Panc1 (cell line): ENCODE measurements at regions not wholly inside any gene's neighbourhood (a gene's known extent, or its start where the extent isn't known, plus 50 kb on each side); places are given as distances from the start of the nearest gene placed in this dataset.

ENCODE experiments used
- CTCF ChIP-seq: fragments of 450-650 bp; IDR thresholded peaks from 2 replicates; pipeline ENCODE4 v1.5.1; 2017; ENCODE audit warnings: mild to moderate bottlenecking
- POLR2AphosphoS5 ChIP-seq: IDR thresholded peaks from 2 replicates; pipeline ENCODE4 v1.6.1; 2012; ENCODE audit warnings: mild to moderate bottlenecking, low read depth, low read length, moderate library complexity
- REST ChIP-seq, 2 experiments: IDR thresholded peaks; 2 replicates each; pipeline ENCODE4 v1.6.1; 2011 to 2012; ENCODE audit warnings: low read depth in 2 of 2, control low read depth in 1 of 2, low read length in 1 of 2, mild to moderate bottlenecking in 1 of 2, moderate library complexity in 1 of 2; ENCODE audit not compliant: insufficient read depth in 1 of 2

DNA sequence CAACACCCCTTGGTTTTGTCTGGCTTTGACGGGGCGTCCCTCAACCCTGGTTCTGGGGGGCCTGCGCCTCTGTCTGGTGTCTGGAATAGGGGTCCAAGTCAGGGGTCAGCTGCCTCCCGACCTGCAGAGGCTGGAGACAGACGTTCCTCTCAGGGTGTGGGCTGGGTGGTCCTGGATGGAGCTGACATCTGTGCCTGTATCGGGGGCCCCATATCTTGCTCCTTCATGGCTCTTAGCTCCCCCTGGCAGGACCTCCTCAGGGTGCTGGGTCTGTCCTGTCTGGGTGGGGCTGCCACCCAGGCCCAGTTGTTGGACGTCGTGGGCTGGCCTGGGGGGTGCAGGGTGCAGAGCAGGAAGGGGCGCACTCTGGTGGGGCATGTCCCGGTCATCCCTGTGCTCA is 374.8 kb downstream of the TMEM121 start:
- no peak for TF ChIP-seq CTCF
- TF ChIP-seq POLR2AphosphoS5 = no peak
- no peak for TF ChIP-seq REST (IDR thresholded peaks at IDR 0.05; ENCODE audit: insufficient read depth in 1 of 2, low read depth in 2 of 2, low read length in 1 of 2)
